Epithelial cell of proximal tubule (primary cell): ENCODE measurements at regions not wholly inside any gene's neighbourhood (a gene's known extent, or its start where the extent isn't known, plus 50 kb on each side); places are given as distances from the start of the nearest gene placed in this dataset.

ENCODE experiments used
- DNase-seq: peaks from one replicate; pipeline ENCODE4 v3.0.0-alpha.2; 2011; ENCODE audit warnings: low read depth
- H3K4me3 ChIP-seq: 2 replicates; pipeline ENCODE4 v1.5.1; 2011; ENCODE audit warnings: low read depth, mild to moderate bottlenecking, low read length
- TF ChIP-seq, protein P1 (sequence below): conservative IDR thresholded peaks from 2 replicates; pipeline ENCODE4 v1.5.1; 2012; ENCODE audit warnings: low read depth, mild to moderate bottlenecking, low read length

DNA sequence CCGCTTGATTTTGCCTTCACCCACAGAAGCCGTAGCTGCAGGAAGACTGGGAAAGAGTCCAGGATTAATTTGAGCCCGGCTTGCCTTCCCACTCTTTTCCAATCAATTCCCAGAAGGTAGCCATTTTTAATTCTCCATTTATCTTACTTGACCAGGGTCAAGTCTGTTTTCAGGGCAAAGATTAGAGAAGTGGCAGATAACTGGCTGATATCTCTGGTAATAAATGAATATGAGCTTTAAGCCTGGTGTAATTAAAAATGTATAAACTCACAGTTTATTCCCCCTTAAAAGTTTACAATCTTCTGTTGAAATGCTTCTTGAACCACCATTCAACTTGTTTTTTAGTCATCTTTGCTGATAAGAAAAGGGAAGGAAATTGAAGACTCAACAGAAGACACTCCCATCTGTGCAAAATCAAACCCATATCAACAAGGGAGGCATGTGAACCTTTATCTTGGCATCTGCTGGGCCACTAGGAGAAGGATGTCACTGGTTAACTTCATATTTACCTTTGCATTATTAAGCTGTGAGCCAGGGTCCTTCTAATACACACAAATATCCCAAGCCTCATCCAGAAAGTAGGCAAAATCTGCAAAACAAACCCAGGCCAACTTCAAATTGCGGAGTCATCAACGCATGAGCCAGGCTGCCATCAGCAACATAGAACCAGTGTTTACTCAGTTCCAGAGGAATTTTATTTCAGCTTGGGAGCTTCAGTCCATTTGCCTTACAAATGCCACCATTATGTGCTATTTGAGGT lies 314.6 kb upstream of the MAF start:
- no peak overlapping the region for H3K4me3 ChIP-seq
- no peak for DNase-seq
- TF ChIP-seq, protein P1, sequence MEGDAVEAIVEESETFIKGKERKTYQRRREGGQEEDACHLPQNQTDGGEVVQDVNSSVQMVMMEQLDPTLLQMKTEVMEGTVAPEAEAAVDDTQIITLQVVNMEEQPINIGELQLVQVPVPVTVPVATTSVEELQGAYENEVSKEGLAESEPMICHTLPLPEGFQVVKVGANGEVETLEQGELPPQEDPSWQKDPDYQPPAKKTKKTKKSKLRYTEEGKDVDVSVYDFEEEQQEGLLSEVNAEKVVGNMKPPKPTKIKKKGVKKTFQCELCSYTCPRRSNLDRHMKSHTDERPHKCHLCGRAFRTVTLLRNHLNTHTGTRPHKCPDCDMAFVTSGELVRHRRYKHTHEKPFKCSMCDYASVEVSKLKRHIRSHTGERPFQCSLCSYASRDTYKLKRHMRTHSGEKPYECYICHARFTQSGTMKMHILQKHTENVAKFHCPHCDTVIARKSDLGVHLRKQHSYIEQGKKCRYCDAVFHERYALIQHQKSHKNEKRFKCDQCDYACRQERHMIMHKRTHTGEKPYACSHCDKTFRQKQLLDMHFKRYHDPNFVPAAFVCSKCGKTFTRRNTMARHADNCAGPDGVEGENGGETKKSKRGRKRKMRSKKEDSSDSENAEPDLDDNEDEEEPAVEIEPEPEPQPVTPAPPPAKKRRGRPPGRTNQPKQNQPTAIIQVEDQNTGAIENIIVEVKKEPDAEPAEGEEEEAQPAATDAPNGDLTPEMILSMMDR: no peak

DNA sequence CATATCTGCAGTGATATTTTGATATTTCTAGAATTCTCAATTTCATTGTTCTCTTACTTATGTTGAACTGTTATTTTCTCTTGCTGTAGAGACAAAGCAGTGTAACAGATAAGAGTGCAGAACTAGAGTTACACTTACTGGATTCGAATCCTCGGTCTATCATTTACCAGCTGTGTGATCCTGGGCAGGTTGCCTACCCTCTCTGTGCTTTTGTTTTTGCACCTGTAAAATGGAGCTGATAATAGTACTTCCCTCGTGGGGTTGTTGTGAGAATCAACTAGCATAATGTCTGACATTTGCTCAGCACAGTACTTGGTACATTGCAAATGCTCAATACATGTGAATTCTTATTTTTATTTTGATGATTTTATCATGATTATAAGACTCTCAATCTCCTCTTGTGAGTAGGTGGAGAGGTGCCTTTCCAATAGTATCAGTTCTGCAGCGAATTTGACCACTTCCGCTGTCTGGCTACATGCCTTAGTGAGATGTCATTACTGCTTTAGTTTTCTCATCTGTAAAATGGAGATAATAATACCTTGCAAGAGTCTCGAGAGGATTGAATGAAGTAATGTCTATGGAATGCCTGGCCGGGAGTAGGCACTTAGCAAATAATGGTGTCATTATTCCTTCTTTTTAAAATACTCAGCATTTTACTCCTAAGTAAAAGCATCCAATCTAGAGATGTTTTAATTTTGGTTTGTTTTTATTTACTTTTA lies 312.2 kb upstream of the MAF start:
- no peak overlapping the region for H3K4me3 ChIP-seq
- TF ChIP-seq, protein P1: no peak
- DNase-seq: no peak

DNA sequence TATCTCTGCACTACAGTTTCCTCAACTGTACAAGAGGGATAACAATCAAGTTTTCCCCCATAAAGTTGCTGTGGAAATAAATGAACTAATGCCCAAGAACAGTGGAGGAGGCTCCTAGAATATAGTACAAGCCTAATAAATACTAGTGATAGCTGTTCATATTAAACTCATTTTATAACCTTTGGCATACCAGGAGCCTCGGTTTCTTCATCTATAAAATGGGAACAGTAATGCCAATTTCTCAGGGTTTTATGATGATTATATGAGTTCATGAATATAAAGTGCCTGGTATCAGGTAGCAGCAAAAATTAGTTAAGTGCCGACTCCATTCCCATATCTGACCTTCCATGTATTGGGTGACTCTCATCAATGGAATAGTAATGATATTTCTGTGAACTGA lies 311.1 kb upstream of the MAF start:
- TF ChIP-seq, protein P1: no peak
- DNase-seq: no peak
- no peak overlapping the region for H3K4me3 ChIP-seq

DNA sequence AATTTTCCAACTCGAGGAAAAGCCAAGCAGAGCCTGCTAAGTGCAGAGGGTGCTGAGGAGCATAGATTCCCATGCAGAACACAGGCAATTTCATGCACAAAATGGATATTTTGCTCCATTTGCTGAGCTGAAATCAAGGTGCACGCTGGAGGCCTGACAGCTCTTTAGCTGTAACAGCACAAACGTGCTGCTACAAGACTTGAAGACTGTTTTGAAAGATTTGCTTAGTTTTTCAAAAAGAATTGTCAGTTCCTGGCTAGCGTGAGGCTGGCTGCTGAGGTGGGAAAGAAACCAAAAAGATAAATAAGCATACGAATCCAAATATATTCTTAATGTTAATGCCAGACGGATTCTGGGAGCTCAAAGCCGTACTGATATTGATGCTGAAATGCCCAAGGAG lies 309.0 kb upstream of the MAF start:
- TF ChIP-seq, protein P1: no peak
- no peak overlapping the region for H3K4me3 ChIP-seq
- no peak for DNase-seq

DNA sequence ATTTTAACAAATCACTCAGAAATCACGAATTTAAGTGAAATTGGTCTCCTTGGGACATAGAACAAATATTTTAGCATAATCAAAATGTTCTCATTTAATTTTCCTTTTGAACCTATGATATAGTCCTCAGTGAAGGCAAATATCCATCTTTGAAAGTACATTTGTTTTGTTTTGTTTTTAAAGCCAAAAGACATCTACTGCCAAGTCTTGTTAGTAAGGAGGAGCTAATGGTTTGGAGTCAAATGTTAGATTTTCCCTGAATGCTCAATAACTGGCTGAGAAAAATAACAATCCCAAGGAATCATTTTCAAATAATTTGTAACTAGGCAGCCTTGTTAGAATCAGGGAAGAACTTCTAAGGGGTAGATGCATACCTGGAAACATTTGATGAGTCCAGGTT lies 302.9 kb upstream of the MAF start:
- H3K4me3 ChIP-seq: no peak overlapping the region
- TF ChIP-seq, protein P1: no peak
- no peak for DNase-seq

DNA sequence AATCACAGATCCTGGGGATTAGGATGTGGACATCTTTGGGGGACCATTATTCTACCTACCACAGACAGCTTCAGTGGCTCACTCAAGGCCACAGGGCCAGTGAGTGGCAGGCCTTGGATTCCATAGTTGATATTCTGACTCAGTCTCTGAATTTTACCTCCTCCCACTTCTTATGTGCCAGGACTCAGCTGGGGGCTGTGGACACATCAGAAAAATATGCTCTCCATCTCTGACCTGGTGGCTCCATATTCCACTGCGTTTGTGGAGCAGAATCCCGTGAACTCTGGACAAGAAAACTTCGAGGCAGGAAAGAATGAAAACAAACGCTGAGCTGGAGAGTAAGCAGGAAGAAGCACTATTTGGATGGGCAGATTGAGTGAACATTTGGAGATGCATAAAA lies 301.8 kb upstream of the MAF start:
- H3K4me3 ChIP-seq: no peak overlapping the region
- no peak for DNase-seq
- TF ChIP-seq, protein P1: no peak
